GM18505 (cell line): ENCODE measurements at regions not wholly inside any gene's neighbourhood (a gene's known extent, or its start where the extent isn't known, plus 50 kb on each side); places are given as distances from the start of the nearest gene placed in this dataset.
"Not testable (repeated sequence)": the region's sequence is repeated elsewhere in the genome, so short reads cannot be mapped to it uniquely, and the experiment has no call there.

ENCODE experiments used
- ATAC-seq: cut with Tn5 transposase; IDR thresholded peaks from one replicate; pipeline ENCODE4 v1.9.1; 2021; ENCODE audit not compliant: unreplicated experiment
- POLR2A ChIP-seq: IDR thresholded peaks from 4 replicates; pipeline ENCODE4 v1.6.1; 2011; ENCODE audit warnings: borderline replicate concordance; ENCODE audit not compliant: insufficient read depth, insufficient read length; ENCODE audit errors: extremely low read depth

- TF ChIP-seq POLR2A, result no peak
- ATAC-seq, result no peak
Observed at GRCh38 chr6:144935661-144936060, 650.5 kb downstream of the UTRN start.

GRCh38 chr6:144936764-144937163 is 651.6 kb downstream of the UTRN start:
- TF ChIP-seq POLR2A, result no peak
- no peak for ATAC-seq

GRCh38 chr6:144939921-144940320 is 654.8 kb downstream of the UTRN start:
- no peak for ATAC-seq
- no peak for TF ChIP-seq POLR2A

GRCh38 chr6:144944106-144944505 is 659.0 kb downstream of the UTRN start:
- TF ChIP-seq POLR2A, result no peak
- no peak for ATAC-seq

GRCh38 chr6:144947398-144947976 is 662.4 kb downstream of the UTRN start:
- ATAC-seq, result no peak
- TF ChIP-seq POLR2A, result no peak

GRCh38 chr6:144951730-144952437 is 666.7 kb downstream of the UTRN start:
- no peak for ATAC-seq
- TF ChIP-seq POLR2A, result no peak

- no peak for TF ChIP-seq POLR2A
- no peak for ATAC-seq
Observed at GRCh38 chr6:144952456-144953240, 667.5 kb downstream of the UTRN start.

- no peak for ATAC-seq
- no peak for TF ChIP-seq POLR2A
Observed at GRCh38 chr6:144953552-144954240, 668.6 kb downstream of the UTRN start.

GRCh38 chr6:144954241-144954556 is 669.1 kb downstream of the UTRN start:
- no peak for TF ChIP-seq POLR2A
- ATAC-seq, result no peak

GRCh38 chr6:144955392-144955791 is 670.3 kb downstream of the UTRN start:
- no peak for ATAC-seq
- no peak for TF ChIP-seq POLR2A

GRCh38 chr6:144955859-144956258 is 670.7 kb downstream of the UTRN start:
- ATAC-seq, result no peak
- TF ChIP-seq POLR2A, result no peak

- not testable (repeated sequence) for ATAC-seq
Observed at GRCh38 chr6:144956697-144957096, 671.6 kb downstream of the UTRN start.

GRCh38 chr6:144957236-144957937 is 672.3 kb downstream of the UTRN start:
- ATAC-seq, result no peak
- TF ChIP-seq POLR2A, result no peak

- no peak for ATAC-seq
- TF ChIP-seq POLR2A, result no peak
Observed at GRCh38 chr6:144969154-144969553, 684.0 kb downstream of the UTRN start.
